GM03348 (cell line): ENCODE measurements at regions not wholly inside any gene's neighbourhood (a gene's known extent, or its start where the extent isn't known, plus 50 kb on each side); places are given as distances from the start of the nearest gene placed in this dataset.

Experiments used
- DNase-seq: peaks from one replicate; pipeline ENCODE4 v3.0.0; 2012; ENCODE audit warnings: low spot score

DNA sequence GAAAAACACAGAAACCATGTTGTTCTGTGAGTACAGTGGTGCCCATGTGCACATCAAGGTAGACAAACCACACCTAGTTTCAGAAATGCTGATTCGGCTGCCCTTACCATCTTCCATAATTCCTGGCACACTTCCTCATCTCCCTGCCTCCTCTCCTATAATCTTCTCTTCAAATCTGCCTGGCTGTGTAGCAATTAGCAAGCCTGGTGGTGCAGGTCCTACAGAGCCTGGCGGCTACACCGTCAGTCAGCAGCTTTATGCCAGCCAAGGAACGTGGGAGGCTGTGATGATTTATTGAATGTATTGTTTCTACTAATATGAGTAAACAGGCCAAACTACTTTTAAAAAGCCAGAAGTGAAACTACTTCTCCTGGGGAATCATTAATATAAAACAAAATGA lies 106.8 kb downstream of the SEMA6D start:
- DNase-seq: no peak

DNA sequence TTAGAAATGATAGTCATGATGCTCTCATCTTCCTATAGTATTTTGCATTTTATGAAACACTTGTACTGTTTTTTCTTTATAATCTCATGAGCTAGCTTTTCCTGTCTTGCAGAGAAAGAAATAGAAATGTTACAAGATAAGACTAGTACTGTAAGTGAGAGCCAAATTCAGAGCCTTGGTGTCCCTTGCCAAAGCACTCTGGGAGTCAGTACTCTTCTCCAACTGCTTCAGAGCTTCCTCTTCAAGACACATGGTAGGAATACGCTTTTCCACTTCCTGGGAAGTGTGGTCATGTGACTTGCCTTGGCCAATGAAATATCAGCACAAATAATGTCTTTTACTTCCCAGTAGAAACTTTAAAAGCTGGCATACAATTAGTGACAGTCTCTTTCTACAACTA lies 112.4 kb downstream of the SEMA6D start:
- no peak for DNase-seq

DNA sequence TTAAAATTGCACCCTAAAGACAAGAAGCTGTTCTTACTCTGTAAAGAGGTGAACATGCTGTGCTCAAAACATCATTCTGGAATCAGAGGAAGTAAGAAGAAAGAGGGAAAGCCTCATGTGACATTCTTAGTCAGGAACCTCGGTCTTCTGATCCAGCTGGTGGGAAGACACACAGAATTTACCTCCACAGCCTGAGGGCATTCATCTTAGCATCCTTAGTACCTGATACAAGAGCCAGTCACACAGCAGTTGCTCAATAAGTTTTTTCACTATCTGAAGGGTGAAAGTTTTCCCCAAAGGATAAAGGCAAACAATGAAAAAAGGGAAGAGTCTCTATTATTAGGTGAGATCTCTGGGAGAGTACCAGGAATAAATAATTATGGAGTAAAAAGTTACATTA lies 116.8 kb downstream of the SEMA6D start:
- no peak for DNase-seq

DNA sequence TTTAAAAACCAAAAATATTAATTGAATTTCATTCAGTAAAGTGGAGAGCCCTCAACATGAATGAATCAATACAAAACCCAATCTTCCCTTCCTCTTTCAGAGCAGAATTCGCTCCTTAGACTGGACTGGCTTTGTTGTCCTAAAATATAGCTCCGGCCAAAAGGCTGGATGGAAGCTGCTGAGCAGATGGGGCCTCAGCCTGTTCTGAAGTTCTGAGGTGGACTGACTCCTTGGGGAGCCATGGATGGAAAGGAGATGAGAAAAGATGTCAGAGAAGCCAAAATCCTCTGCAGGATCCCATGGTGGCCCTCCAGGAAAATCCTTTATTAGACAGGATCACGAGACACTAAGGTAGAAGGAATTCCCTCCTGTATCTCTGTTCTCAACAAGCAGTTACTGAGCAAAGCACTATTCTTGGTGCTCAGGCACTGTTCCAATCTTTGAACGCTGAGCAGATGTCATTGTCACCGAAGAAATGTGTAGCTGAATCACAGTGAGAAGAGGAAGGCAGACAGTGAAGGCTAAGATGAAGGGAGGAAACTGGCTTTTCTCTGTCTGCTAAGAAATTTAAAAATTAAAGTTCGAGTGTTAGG lies 122.0 kb downstream of the SEMA6D start:
- DNase-seq: no peak

DNA sequence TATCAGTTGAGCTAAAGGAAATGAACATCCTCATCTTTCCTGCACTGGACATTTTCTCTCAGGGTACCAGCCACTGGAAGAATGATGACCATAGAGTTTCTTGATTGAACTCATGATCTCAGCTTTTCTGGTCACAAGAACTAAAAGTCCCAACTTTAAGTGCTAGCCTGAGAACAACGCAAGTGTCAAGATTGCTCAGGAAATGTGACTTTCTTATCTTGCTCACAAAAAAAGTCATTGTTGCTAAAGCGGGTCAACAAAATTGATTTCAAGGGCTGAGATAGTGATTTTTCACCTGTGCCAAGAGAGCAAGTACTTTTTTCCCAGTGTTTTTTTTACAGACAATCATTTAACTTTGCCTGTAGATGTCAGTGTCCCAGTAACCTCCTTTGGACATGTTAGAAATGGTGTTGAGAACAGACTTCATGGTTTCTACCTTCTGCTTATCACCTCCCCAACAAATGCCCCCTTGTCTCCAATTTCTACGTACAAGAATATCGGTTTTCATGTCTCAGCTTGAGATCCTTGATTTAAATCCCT lies 125.9 kb downstream of the SEMA6D start:
- no peak for DNase-seq

DNA sequence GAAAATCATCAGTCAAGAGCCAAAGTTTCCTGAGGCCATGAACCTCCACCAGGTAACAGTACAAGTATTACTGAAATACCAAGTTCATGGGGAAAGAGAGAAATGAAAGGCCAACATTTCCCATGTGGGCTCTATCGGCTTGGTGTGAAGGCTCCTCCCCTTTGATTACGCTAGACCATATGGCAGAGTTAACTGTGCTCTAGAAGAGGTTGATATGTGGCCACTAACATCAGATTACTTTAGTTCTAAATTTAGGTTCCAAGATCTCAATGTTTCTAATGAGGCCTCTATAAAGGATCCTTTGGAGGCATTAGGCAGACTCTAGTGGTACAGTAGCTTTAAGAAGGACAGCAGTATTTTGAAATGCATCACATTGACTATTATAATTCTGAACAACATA lies 127.1 kb downstream of the SEMA6D start:
- no peak for DNase-seq

DNA sequence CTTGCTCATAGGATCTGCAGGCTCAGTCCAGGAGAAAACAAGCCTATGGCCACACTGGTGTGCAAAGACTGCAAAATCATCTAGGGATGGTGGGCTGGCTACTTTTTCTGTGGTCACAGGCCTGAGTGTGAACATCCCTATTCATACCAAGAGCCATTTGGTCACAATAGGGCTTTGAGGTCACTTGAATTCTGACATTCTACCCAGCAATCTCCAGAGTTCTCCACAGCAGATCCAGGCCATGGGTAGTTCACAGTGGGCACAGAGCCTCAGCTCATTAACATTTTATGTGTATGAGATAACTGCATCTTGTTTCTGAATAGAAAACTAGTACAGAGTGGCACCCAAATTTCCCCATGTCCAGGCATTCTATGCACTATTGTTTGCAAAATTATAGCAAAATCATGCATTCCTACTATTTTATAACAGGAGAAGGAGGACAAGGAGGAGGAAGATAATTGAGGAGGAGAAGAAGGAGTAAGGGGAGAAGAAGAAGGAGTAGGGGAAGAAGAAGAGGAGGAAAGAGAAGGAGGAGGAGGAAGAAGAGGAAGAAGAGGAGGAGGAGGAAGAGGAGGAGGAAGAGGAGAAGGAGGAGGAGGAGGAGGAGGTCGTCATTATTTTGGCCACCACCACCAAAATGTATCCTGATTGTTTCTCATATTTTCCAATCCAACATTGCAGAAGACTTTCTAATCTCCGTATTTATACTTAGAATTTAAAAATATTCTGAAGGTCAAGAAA lies 129.0 kb downstream of the SEMA6D start:
- no peak for DNase-seq

DNA sequence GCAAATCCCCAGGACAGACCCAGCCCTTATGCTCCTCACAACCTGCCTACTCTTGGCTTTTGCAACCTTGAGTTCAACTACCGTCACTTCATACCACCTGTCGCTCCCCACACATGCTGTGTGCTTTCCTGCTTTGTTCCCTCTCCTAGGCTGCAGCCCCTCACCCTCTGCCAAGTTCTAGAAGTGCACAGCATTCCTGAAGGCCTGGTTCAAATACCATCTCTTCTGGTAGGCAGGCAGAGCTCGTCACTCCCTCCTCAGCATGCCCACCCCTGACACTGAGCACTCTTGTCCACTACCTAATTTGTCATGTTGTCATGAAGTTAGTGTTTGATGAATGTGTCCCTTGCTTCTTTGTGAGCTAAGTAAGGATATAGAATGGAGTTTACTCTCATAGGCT lies 129.6 kb downstream of the SEMA6D start:
- no peak for DNase-seq

DNA sequence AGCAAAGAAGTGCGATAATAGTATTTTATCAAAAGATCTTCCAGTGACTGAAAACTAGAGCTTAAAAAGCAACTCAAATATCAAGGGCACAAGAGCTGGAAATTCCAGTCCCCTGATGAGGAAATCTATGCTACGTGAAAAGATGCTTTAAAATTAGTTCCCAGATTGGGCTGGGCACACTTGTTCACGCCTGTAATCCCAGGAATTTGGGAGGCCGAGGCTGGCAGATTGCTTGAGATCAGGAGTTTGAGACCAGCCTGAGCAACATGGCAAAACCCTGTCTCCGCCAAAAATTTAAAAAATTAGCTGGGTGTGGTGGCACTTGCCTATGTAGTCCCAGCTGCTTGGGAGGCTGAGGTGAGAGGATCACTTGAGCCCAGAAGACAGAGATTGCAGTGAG lies 138.8 kb downstream of the SEMA6D start:
- no peak for DNase-seq

DNA sequence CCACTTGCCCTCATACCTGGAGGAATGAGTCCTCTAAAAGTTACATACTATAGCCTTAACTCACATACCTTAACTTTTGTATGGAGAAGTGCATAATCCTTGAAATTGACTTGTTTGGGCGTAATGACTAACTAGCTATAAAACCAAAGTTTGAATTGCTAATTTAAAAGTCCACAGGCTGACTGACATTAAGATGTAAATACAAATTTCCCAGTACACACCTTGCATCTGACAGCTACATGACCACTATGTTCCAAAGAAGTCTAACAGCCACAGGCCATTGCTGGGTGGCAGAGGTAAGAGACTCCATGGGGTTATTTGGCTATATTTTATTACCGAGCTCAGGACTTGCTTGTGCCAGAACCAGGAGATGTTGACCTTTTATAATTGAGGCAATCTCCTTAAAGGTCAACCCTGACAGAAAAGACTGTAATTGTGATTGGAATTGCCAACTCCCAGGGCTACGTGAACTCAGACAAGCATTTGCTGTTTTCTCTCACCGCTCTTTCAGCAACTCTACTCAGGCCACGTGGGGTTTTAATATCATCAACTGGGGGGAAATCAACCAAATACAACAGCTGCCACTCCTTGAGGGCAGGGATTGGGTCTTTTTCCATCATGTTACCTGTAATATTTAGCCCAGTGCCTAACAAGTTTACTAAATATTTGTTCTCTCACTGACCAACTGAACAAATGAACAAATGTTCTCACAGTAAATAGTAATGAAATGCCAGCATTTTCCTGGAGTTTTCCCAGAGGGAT lies 139.9 kb downstream of the SEMA6D start:
- DNase-seq: no peak

DNA sequence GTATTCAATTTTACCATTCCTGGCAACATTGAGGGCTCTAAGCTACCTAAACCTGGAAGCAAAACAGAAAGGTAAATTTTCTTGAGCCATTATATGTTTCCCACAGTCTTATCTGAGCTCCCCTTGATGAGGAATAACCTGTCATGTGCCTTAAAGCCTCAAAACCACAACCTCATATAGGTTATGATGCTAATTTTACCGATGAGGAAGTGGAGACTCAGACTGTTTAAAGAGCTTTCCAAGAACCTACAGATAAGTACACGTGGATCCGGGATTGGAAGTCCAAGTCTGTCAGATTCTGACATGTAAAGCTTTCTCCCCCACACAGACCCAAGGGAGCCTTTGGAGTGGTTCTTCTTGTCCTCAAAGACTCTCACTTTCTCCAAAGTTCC lies 140.5 kb downstream of the SEMA6D start:
- no peak for DNase-seq

DNA sequence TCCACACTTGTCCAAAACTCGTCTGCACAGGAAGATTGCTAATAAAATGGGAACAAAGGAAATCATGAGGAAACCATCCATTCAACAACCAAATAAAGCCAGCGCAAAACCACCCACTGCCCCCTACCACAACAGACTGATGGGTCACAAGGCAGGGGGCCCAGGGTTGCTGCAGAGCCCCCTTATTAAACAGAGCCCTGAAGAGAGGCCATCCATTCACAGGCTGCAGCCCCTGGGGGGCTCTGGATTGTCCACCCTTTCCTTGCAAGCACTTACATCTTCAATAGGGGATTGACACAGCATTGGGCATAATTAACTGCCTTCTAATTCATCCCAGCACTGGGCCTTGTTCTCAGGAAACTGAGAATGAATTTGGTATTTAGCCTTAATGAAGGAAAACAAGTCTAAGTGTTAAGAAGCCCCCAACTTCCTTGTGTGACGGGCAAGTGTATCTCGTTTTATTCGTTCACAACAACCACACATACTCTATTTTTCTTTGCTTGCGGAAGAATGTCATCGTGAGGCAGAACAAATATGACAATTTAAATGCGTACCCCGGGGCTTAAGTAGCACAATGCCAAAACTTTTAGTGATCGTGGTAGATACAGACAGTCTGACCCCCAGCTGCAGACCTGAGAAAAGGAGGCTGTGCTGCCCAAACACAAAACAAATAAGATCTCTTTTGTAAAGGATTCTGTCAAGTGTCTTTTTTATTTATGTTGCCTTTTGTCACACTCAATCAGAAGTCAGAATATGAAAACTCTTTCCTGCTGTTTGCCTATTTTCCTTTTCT lies 144.0 kb downstream of the SEMA6D start:
- no peak for DNase-seq

DNA sequence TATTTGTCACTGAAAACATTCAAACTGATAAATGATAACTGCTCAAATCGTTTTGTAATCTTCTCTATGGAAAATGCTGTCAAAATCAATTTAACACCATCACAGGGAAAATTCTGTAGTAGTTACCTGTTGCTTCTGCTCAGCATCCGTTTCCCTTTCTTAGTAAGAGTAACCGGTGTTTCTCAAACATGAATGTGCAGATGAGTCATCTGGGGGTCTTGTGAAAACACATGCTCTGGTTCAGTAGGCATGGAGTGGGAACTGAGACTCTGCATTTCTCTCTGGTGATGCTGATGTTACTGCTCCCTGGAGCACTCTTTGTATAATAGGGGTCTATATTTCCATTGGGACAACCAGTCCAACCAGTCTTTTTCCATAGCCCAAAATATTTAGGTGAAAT lies 145.1 kb downstream of the SEMA6D start:
- no peak for DNase-seq

DNA sequence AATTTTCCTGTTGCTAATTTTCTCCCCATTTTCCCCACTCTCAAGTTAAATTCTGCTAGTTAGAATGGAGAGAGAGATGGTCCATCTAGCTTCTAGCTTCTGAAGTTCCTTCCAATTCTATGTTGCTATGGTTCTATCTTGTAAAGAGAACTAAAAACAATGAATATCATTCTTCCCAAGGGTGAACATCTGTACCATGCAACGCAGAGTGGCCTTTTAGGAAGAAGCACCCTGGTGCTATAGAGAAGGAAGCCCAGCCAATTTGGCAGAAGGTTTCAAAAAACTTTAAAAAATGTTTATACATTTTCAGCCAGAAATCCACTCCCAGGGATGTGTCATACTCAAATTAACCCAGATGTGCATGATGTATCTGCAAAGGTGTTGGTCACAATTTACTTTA lies 149.1 kb downstream of the SEMA6D start:
- DNase-seq: no peak

DNA sequence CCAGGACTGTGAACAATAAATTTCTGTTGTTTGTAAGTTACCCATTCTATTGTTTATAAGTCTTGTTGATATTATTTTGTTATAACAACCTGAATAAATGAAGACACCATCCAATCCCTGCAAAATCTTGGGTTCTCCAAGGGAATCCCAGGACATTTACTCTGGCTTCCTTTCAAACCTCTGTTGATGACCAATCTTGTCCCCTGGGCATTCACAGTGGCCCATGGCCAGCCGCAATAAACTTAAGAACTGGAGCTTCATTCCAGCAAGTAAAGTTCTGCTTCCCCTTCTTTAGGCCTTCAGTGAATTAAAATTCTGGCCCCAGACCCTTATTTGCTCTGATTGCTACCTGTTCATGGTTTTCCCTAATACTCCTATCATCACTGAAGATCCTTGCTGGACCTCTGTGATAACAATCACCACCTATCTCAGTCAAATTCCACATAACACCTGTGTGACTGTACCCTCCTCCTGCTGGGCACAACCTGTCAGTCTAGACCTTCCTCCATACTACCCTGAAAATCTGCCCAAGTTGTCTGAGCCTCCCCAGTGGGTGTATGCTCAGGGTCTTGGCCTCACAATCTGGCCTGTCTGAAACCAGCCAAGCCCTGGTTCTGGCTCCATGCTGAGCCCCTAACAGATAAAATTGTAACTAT lies 153.1 kb downstream of the SEMA6D start:
- DNase-seq: no peak

DNA sequence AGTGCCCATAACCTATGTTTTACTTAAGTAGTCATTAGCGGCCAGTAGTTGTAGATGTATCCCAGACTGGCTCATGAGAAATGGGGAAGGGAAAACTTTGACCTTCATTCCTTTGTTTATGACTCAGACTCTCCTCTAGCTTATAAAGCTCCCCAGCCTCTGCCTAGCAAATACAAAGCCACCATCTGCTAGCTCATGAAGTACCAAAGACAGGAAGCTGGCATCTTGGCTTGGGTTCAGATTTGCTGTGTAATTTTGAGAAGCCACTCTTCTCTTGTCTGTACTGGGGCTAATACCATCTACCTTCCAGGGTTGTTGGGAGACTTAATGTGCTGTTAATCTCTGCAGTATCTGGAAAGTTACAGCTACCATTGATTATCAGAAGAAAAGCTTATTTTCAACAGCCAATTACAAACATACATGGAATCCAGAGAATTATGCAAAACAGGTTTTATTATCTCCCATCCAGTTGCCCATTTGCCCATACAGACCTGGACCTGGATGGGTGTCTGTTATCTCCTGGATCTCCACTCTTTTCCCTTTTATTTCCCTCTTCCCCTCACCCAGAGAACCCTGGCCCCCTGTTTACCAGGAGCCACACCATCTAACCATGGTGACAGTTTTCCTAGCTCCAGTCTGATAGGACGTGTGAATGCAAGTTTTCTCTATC lies 153.8 kb downstream of the SEMA6D start:
- DNase-seq: no peak

DNA sequence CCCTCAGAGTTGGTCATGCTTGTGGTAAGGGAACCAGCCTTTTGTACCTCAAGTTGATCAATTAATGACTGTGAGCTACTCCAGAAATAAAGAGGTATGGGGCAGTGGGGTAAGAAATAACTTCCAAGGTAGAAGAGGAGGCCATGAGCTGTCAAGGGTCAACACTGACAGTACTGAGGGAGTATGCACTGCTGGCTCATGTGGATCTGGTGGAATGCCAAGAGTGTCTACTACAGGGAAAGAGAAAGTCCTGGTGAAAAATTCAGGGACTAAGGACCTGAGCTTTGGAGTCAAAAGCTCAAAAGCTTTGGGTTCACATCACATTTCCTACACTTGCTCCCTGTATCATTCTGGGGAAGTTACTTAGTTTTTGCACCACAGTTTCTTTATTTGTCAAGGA lies 154.9 kb downstream of the SEMA6D start:
- no peak for DNase-seq

DNA sequence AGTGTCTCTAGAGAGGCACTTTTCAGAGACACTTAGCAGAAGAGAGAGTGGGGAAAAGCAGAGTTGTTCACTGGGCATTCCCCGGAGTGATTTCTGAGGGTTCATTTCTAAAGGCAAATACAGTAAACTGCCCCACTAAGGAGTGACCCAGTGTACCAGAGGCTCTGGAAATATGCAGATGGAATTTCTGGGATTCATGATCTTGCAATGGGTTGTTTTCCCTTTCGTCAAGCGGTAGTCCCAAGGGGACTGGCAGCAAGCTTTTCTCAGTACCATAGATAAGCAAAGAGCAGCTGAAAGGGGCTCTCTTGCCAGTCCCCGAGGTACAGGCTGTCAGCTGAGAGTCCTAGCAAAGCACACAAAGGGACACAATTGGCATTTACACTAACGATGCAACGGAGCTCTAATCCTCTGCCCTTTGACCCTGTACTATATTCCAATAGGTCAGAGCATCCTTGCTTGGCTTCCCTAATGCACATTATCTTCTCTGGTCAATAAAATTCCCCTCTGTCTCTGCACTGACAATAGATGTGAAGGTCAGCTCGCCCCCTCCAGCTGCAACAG lies 155.6 kb downstream of the SEMA6D start:
- DNase-seq: no peak

DNA sequence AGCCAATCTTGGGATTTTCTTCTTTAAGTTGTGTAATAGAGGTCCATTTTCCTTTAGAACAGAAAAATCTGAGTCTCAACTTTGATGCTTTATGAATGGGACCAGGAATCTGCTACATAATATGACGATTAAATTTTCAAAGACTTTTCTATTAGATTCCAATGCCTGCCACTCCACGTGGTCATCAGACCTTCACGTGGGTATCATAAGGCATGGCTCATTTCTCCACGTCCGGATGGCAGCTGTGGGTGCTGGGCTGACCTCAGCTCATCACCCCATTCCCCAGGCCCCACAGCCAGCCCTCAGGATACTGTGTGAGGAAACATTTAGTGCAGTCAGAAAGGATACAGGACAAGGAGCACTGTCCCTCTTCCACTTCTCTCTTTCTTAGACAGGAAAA lies 159.7 kb downstream of the SEMA6D start:
- no peak for DNase-seq

DNA sequence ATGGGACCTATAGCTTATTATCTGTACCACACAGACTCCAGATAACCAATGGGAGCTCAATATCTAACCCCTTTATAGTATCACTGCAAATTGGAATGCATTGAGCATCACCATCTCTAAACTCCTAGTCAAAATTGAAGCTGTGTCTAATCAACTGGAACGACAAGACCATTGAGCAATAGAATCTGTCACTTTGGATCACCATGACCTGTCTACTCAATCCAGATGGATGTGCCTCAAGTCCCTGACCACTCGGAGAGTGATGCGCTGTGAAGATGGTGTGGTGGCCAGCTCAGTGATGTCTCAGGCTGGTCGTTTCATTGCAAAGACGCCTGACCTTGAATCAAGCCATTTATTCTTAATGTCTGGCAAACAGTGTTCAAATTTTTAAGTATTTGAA lies 160.5 kb downstream of the SEMA6D start:
- DNase-seq: no peak

DNA sequence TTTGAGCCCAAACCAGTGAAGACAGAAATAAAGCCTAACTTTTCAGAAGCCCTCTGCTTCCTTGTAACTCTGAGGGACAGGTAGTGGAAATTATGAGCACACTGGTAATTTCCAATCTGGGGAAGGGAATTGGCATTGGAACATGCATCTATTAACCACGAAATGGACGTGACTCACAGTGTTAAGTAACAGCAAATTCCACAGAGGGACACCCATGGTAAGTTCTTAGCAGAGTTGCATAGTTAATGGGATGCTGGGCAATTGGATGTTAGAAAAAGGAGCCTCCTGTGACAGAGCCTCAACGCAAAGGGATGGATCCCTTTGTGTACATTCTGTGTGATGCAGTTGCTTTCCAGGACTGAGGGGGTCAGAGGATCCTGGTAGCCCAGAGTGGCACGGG lies 168.6 kb downstream of the SEMA6D start:
- DNase-seq: peak; percentile 10
